ENCODE measurements at regions not wholly inside any gene's neighbourhood (a gene's known extent, or its start where the extent isn't known, plus 50 kb on each side); places are given as distances from the start of the nearest gene placed in this dataset.

- TF ChIP-seq CUX1 (IDR thresholded peaks at IDR 0.05; ENCODE audit: insufficient replicate concordance, low read depth, low read length) (no peak), DPF2 (IDR thresholded peaks at IDR 0.05) (no peak), BRCA1 (IDR thresholded peaks at IDR 0.05; ENCODE audit: low read depth, low read length) (no peak), FOXM1 (IDR thresholded peaks at IDR 0.05; ENCODE audit: low read depth, low read length) (no peak), USF1 (IDR thresholded peaks at IDR 0.05; ENCODE audit: borderline replicate concordance, extremely low read length, insufficient read depth, low read depth, low read length) (no peak), GABPA (IDR thresholded peaks at IDR 0.05; ENCODE audit: low read depth) (no peak), CHD4 (IDR thresholded peaks at IDR 0.05) (no peak; the same call in 1 of the 2 replicates), RAD21 (IDR thresholded peaks at IDR 0.05; ENCODE audit: insufficient read depth, low read depth, low read length) (no peak), LARP7 (IDR thresholded peaks at IDR 0.05) (no peak), MXI1 (IDR thresholded peaks at IDR 0.05; ENCODE audit: low read depth, low read length) (no peak), HDAC6 (IDR thresholded peaks at IDR 0.05; ENCODE audit: unreplicated experiment) (no peak), MTA2 (IDR thresholded peaks at IDR 0.05; ENCODE audit: low read depth) (no peak), SIX5 (IDR thresholded peaks at IDR 0.05; ENCODE audit: low read depth, low read length, severe bottlenecking) (no peak), MTA3 (IDR thresholded peaks at IDR 0.05; ENCODE audit: borderline replicate concordance, low read length) (no peak)
- TF ChIP-seq, protein P1, sequence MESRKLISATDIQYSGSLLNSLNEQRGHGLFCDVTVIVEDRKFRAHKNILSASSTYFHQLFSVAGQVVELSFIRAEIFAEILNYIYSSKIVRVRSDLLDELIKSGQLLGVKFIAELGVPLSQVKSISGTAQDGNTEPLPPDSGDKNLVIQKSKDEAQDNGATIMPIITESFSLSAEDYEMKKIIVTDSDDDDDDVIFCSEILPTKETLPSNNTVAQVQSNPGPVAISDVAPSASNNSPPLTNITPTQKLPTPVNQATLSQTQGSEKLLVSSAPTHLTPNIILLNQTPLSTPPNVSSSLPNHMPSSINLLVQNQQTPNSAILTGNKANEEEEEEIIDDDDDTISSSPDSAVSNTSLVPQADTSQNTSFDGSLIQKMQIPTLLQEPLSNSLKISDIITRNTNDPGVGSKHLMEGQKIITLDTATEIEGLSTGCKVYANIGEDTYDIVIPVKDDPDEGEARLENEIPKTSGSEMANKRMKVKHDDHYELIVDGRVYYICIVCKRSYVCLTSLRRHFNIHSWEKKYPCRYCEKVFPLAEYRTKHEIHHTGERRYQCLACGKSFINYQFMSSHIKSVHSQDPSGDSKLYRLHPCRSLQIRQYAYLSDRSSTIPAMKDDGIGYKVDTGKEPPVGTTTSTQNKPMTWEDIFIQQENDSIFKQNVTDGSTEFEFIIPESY (IDR thresholded peaks at IDR 0.05), result no peak
- TF ChIP-seq, protein P2, sequence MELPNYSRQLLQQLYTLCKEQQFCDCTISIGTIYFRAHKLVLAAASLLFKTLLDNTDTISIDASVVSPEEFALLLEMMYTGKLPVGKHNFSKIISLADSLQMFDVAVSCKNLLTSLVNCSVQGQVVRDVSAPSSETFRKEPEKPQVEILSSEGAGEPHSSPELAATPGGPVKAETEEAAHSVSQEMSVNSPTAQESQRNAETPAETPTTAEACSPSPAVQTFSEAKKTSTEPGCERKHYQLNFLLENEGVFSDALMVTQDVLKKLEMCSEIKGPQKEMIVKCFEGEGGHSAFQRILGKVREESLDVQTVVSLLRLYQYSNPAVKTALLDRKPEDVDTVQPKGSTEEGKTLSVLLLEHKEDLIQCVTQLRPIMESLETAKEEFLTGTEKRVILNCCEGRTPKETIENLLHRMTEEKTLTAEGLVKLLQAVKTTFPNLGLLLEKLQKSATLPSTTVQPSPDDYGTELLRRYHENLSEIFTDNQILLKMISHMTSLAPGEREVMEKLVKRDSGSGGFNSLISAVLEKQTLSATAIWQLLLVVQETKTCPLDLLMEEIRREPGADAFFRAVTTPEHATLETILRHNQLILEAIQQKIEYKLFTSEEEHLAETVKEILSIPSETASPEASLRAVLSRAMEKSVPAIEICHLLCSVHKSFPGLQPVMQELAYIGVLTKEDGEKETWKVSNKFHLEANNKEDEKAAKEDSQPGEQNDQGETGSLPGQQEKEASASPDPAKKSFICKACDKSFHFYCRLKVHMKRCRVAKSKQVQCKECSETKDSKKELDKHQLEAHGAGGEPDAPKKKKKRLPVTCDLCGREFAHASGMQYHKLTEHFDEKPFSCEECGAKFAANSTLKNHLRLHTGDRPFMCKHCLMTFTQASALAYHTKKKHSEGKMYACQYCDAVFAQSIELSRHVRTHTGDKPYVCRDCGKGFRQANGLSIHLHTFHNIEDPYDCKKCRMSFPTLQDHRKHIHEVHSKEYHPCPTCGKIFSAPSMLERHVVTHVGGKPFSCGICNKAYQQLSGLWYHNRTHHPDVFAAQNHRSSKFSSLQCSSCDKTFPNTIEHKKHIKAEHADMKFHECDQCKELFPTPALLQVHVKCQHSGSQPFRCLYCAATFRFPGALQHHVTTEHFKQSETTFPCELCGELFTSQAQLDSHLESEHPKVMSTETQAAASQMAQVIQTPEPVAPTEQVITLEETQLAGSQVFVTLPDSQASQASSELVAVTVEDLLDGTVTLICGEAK (IDR thresholded peaks at IDR 0.05; ENCODE audit: borderline replicate concordance), result no peak
- TF ChIP-seq, protein P3, sequence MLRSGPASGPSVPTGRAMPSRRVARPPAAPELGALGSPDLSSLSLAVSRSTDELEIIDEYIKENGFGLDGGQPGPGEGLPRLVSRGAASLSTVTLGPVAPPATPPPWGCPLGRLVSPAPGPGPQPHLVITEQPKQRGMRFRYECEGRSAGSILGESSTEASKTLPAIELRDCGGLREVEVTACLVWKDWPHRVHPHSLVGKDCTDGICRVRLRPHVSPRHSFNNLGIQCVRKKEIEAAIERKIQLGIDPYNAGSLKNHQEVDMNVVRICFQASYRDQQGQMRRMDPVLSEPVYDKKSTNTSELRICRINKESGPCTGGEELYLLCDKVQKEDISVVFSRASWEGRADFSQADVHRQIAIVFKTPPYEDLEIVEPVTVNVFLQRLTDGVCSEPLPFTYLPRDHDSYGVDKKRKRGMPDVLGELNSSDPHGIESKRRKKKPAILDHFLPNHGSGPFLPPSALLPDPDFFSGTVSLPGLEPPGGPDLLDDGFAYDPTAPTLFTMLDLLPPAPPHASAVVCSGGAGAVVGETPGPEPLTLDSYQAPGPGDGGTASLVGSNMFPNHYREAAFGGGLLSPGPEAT (IDR thresholded peaks at IDR 0.05; ENCODE audit: low read depth), result no peak
Measured at GRCh38 chr4:184280591-184281071, 63.0 kb upstream of the ENPP6 start (continued).
